Inferior parietal cortex (tissue), 1 donor: ENCODE measurements at regions not wholly inside any gene's neighbourhood (a gene's known extent, or its start where the extent isn't known, plus 50 kb on each side); places are given as distances from the start of the nearest gene placed in this dataset.

Source experiments
- DNase-seq: peaks from one replicate; pipeline ENCODE4 v3.0.0-alpha.2; 2016; ENCODE audit errors: extremely low spot score

GRCh38 chr11:86726770-86727504 is 54.5 kb upstream of the ME3 start:
- no peak for DNase-seq

GRCh38 chr11:86726118-86726753 is 53.8 kb upstream of the ME3 start:
- no peak for DNase-seq

GRCh38 chr11:86724137-86724536 is 51.7 kb upstream of the ME3 start:
- no peak for DNase-seq

- no peak for DNase-seq
These were observed 50.9 kb upstream of the ME3 start for GRCh38 chr11:86723281-86723680.

GRCh38 chr11:86722748-86723147 is 50.3 kb upstream of the ME3 start:
- DNase-seq = no peak
